Common myeloid progenitor, CD34-positive (primary cell): ENCODE measurements at regions not wholly inside any gene's neighbourhood (a gene's known extent, or its start where the extent isn't known, plus 50 kb on each side); places are given as distances from the start of the nearest gene placed in this dataset.

Source experiments
- CTCF ChIA-PET: fragments of 350-600 bp; sonication (Branson Sonifier 250); formaldehyde crosslinking; loops from one replicate; lab custom pipeline; 2021; ENCODE audit warnings: antibody characterized with exemption; lab: Charles Lee
- POLR2A ChIA-PET: fragments of 350-600 bp; sonication (Branson Sonifier 250); formaldehyde crosslinking; loops from one replicate; lab custom pipeline; 2021; ENCODE audit warnings: antibody characterized with exemption; lab: Charles Lee
- DNase-seq, 3 donors: peaks; one replicate each; pipeline versions ENCODE4 v3.0.0 to v3.0.0-alpha.2; 2013
- H3K27ac ChIP-seq, 2 experiments: 1 replicate in 1 of 2; 2 replicates in 1 of 2; pipeline ENCODE4 v1.7.0; 2013; ENCODE audit warnings: inconsistent platforms in 2 of 2, low read length in 2 of 2, mild to moderate bottlenecking in 2 of 2, low read depth in 1 of 2, moderate library complexity in 1 of 2; ENCODE audit not compliant: severe bottlenecking in 2 of 2, insufficient read depth in 1 of 2, poor library complexity in 1 of 2
- H3K27me3 ChIP-seq, 5 experiments: replicated peaks in 2 of 5; 1 replicate in 3 of 5; 2 replicates in 2 of 5; pipeline versions ENCODE4 v1.6.1 to v1.7.0; 2013; ENCODE audit warnings: low read length in 4 of 5, mild to moderate bottlenecking in 2 of 5, moderate library complexity in 2 of 5, inconsistent platforms in 1 of 5; ENCODE audit not compliant: insufficient read depth in 5 of 5, control insufficient read depth in 4 of 5
- H3K36me3 ChIP-seq, 4 experiments: 1 replicate in 2 of 4; 2 replicates in 2 of 4; pipeline versions ENCODE4 v1.6.1 to v1.7.0; 2013; ENCODE audit warnings: low read length in 3 of 4, control low read depth in 1 of 4, mild to moderate bottlenecking in 1 of 4; ENCODE audit not compliant: control insufficient read depth in 4 of 4, insufficient read depth in 4 of 4
- H3K4me1 ChIP-seq, 4 experiments: 1 replicate in 3 of 4; 2 replicates in 1 of 4; pipeline versions ENCODE4 v1.6.1 to v1.7.1; 2013; ENCODE audit warnings: low read length in 3 of 4, mild to moderate bottlenecking in 3 of 4, control low read depth in 1 of 4, inconsistent platforms in 1 of 4, moderate library complexity in 1 of 4; ENCODE audit not compliant: control insufficient read depth in 4 of 4, insufficient read depth in 4 of 4; ENCODE audit errors: control extremely low read depth in 1 of 4
- H3K4me3 ChIP-seq, 7 experiments: 1 replicate in 4 of 7; 2 replicates in 3 of 7; pipeline versions ENCODE4 v1.5.1 to v1.7.0; 2013; ENCODE audit warnings: mild to moderate bottlenecking in 7 of 7, low read length in 6 of 7, moderate library complexity in 6 of 7, inconsistent platforms in 2 of 7, low read depth in 2 of 7, control low read depth in 1 of 7; ENCODE audit not compliant: insufficient read depth in 4 of 7, control insufficient read depth in 1 of 7; ENCODE audit errors: extremely low read depth in 1 of 7
- H3K9me3 ChIP-seq, 5 experiments: 1 replicate in 4 of 5; 2 replicates in 1 of 5; pipeline versions ENCODE4 v1.6.1 to v1.7.1; 2013; ENCODE audit warnings: low read length in 4 of 5, mild to moderate bottlenecking in 2 of 5, inconsistent platforms in 1 of 5, low read depth in 1 of 5, moderate library complexity in 1 of 5; ENCODE audit not compliant: control insufficient read depth in 4 of 5, insufficient read depth in 2 of 5; ENCODE audit errors: control extremely low read depth in 1 of 5
- WGBS: methylation state at CpG from one replicate; pipeline ENCODE4 v1.1.5; 2013; ENCODE audit not compliant: insufficient coverage; 5-methylcytosine and 5-hydroxymethylcytosine counted together

DNA sequence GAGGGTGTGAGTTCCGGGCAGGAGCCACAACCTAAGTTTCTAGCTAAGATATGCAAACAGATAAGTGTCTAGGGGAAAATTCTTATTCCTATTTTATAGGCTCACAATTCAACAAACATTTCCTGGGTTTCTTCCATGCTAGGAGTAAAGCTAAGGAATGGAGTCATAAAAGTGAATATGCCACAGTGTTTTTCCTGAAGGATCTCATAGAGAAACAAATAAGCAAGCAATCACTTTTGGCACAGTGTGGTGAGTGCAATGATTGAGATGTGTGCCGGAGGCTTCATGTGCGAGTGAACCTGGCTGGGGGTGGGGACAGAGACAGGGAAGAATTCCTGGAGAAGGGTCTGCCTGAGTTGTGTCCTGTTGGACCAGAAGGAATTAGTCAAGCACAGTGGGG is 147.4 kb downstream of the TENT5C start:
- POLR2A ChIA-PET = no interaction called here
- Histone ChIP-seq H3K36me3 (no peaks in the 10 kb centered on the region), H3K4me1 (peaks cover 0 to 8% (median 2%) of the 10 kb centered on the region in 4 experiments), H3K4me3 (no peak overlapping the region), H3K9me3 (no peaks in the 10 kb centered on the region), H3K27me3 (peaks cover 0 to 9% (median 0%) of the 10 kb centered on the region in 5 experiments), H3K27ac (no peak overlapping the region)
- no peak for DNase-seq
- WGBS = 100% methylated on average over 1 of the region's 3 CpGs
- CTCF ChIA-PET = interaction anchor here (0.6 to 8.7 kb wide), 20 partner anchors 10 to 411 kb away, joined by 3 to 75 read pairs (median 6); no protein-coding TSS in a partner anchor

GRCh38 chr1:117753652-117754051 is 147.8 kb downstream of the TENT5C start:
- ChIA-PET CTCF (interaction anchor here (0.6 to 8.7 kb wide), 33 partner anchors 10 to 685 kb away, joined by 3 to 75 read pairs (median 5); no protein-coding TSS in a partner anchor), POLR2A (no interaction called here)
- Histone ChIP-seq H3K27me3 (peaks cover 0 to 9% (median 0%) of the 10 kb centered on the region in 5 experiments), H3K36me3 (no peaks in the 10 kb centered on the region), H3K4me1 (peaks cover 0 to 10% (median 6%) of the 10 kb centered on the region in 4 experiments), H3K9me3 (no peaks in the 10 kb centered on the region), H3K4me3 (peak overlapping the region in 2 of 7 experiments; percentile 47 to 48), H3K27ac (no peak overlapping the region)
- DNase-seq = peak in 2 of 3 donors; percentile 21 to 27
- WGBS = 21% methylated on average over 5 of the region's 5 CpGs

GRCh38 chr1:117754061-117754969 is 148.5 kb downstream of the TENT5C start:
- ChIA-PET POLR2A (interaction anchor here (0.7 to 0.8 kb wide), 2 partner anchors 148 to 219 kb away, joined by 3 to 4 read pairs; partner anchors contain the start of gene TENT5C), CTCF (interaction anchor here (0.6 to 8.7 kb wide), 42 partner anchors 8 to 685 kb away, joined by 3 to 75 read pairs (median 4); no protein-coding TSS in a partner anchor)
- DNase-seq = peak; percentile 51 to 62 (median 51)
- Histone ChIP-seq H3K4me3 (peak overlapping the region in 2 of 7 experiments; percentile 47 to 48), H3K27me3 (peaks cover 0 to 9% (median 0%) of the 10 kb centered on the region in 5 experiments), H3K4me1 (peaks cover 0 to 14% (median 11%) of the 10 kb centered on the region in 4 experiments), H3K27ac (no peak overlapping the region), H3K9me3 (no peaks in the 10 kb centered on the region), H3K36me3 (no peaks in the 10 kb centered on the region)
- WGBS = 19% methylated on average over 6 of the region's 9 CpGs

DNA sequence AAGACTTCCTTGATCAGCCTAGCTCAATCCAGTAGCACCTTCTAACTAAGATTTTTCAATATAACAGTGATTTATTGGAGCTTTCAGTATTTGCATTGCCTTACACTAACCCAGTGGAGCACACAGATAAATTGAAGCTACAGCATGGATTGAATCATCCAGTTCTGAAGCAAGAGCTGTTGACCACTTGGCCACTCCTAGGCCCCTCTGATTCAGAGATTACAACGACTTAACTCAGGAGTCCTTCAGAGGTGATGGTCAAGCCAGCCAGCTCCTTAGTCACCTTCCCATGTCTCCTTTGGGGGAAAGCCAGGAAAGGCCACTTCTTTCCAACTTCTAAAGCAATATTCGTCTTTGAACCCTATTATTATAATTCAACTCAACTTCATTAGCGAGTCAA is 151.8 kb downstream of the TENT5C start:
- Histone ChIP-seq H3K9me3 (no peaks in the 10 kb centered on the region), H3K36me3 (no peaks in the 10 kb centered on the region), H3K27me3 (peaks cover 0 to 10% (median 0%) of the 10 kb centered on the region in 5 experiments), H3K4me1 (peaks cover 0 to 14% (median 11%) of the 10 kb centered on the region in 4 experiments), H3K4me3 (no peak overlapping the region), H3K27ac (no peak overlapping the region)
- CTCF ChIA-PET = interaction anchor here (0.8 to 8.7 kb wide), 24 partner anchors 10 to 251 kb away, joined by 3 to 75 read pairs (median 4); no protein-coding TSS in a partner anchor
- POLR2A ChIA-PET = no interaction called here
- 97% methylated on average over 3 of the region's 3 CpGs for WGBS
- DNase-seq = no peak

GRCh38 chr1:117758444-117759316 is 152.8 kb downstream of the TENT5C start:
- H3K27me3 ChIP-seq = peaks cover 0 to 10% (median 0%) of the 10 kb centered on the region in 5 experiments
- 20% methylated on average over 25 of the region's 26 CpGs for WGBS
- no peak overlapping the region for H3K27ac ChIP-seq
- H3K36me3 ChIP-seq = no peaks in the 10 kb centered on the region
- POLR2A ChIA-PET = interaction anchor here (0.6 kb wide), 1 partner anchor 21 kb away, joined by 3 read pairs; no protein-coding TSS in a partner anchor
- peak; percentile 82 to 88 (median 87) for DNase-seq
- H3K4me1 ChIP-seq = peaks cover 0 to 12% (median 9%) of the 10 kb centered on the region in 4 experiments
- CTCF ChIA-PET = interaction anchor here (0.6 to 8.7 kb wide), 32 partner anchors 9 to 1609 kb away, joined by 3 to 75 read pairs (median 3); no protein-coding TSS in a partner anchor
- peak overlapping the region; percentile 30 to 76 (median 50) for H3K4me3 ChIP-seq
- no peaks in the 10 kb centered on the region for H3K9me3 ChIP-seq

DNA sequence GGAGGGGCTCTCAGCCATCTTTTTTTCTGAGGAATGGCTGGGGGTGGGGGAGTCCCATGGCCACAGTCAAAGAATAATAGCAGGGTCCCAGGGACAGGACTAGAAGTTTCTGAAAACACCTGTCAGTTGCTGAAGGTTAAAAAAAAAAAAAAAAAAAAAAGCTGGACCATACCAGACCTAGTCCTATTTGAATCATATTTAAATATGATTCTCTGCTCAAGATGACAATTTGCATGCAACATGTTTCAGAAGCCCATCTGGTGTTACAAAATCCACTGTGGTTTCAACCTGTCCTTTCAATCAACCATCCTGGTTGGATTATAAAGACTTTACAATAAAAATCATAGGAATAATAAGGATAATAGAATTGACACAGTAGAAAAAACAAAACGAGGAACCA is 153.7 kb downstream of the TENT5C start:
- Histone ChIP-seq H3K27ac (no peak overlapping the region), H3K36me3 (no peaks in the 10 kb centered on the region), H3K4me3 (no peak overlapping the region), H3K4me1 (peaks cover 0 to 10% (median 7%) of the 10 kb centered on the region in 4 experiments), H3K27me3 (peaks cover 0 to 6% (median 0%) of the 10 kb centered on the region in 5 experiments), H3K9me3 (no peaks in the 10 kb centered on the region)
- WGBS = no CpG with 5 or more reads among the region's 1 CpG
- POLR2A ChIA-PET = no interaction called here
- DNase-seq = no peak
- CTCF ChIA-PET = interaction anchor here (1.0 to 8.7 kb wide), 7 partner anchors 22 to 251 kb away, joined by 3 to 75 read pairs (median 13); no protein-coding TSS in a partner anchor
